NB4 (cell line): ENCODE measurements at regions not wholly inside any gene's neighbourhood (a gene's known extent, or its start where the extent isn't known, plus 50 kb on each side); places are given as distances from the start of the nearest gene placed in this dataset.

ENCODE experiments used
- POLR2A ChIP-seq: IDR thresholded peaks from 2 replicates; pipeline ENCODE4 v1.6.1; 2011; ENCODE audit warnings: mild to moderate bottlenecking; ENCODE audit not compliant: insufficient read length; ENCODE audit errors: extremely low read depth
- TF ChIP-seq, protein P1 (sequence below): IDR thresholded peaks from one replicate; pipeline ENCODE4 v1.5.1; 2012; ENCODE audit warnings: low read depth, low read length

- no peak for TF ChIP-seq POLR2A
- TF ChIP-seq, protein P1, sequence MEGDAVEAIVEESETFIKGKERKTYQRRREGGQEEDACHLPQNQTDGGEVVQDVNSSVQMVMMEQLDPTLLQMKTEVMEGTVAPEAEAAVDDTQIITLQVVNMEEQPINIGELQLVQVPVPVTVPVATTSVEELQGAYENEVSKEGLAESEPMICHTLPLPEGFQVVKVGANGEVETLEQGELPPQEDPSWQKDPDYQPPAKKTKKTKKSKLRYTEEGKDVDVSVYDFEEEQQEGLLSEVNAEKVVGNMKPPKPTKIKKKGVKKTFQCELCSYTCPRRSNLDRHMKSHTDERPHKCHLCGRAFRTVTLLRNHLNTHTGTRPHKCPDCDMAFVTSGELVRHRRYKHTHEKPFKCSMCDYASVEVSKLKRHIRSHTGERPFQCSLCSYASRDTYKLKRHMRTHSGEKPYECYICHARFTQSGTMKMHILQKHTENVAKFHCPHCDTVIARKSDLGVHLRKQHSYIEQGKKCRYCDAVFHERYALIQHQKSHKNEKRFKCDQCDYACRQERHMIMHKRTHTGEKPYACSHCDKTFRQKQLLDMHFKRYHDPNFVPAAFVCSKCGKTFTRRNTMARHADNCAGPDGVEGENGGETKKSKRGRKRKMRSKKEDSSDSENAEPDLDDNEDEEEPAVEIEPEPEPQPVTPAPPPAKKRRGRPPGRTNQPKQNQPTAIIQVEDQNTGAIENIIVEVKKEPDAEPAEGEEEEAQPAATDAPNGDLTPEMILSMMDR: no peak
These were observed 117.6 kb upstream of the STK17B start for GRCh38 chr2:196289000-196289399.
